ENCODE measurements at regions not wholly inside any gene's neighbourhood (a gene's known extent, or its start where the extent isn't known, plus 50 kb on each side); places are given as distances from the start of the nearest gene placed in this dataset.

- Histone ChIP-seq H3K27me3 (replicated peaks) (no peaks in the 10 kb centered on the region), H3K4me3 (ENCODE audit: low read depth, low read length) (no peak overlapping the region), H3K36me3 (replicated peaks) (no peaks in the 10 kb centered on the region), H3K27ac (no peak overlapping the region)
- in situ Hi-C loops (cut with HindIII; ENCODE audit: low pct_ligation_motif_present, low sequenced_read_pairs): no loop called here
- DNase-seq: peak; percentile 30
- no peak for TF ChIP-seq CTCF (IDR thresholded peaks at IDR 0.05; ENCODE audit: low read depth, low read length, missing control alignments)
Observed at GRCh38 chr9:97768746-97769145, 71.6 kb upstream of the XPA start.

- DNase-seq: no peak
- in situ Hi-C loops (cut with HindIII; ENCODE audit: low pct_ligation_motif_present, low sequenced_read_pairs): no loop called here
- H3K27ac ChIP-seq: no peak overlapping the region
- TF ChIP-seq CTCF (IDR thresholded peaks at IDR 0.05; ENCODE audit: low read depth, low read length, missing control alignments): no peak
- H3K4me3 ChIP-seq (ENCODE audit: low read depth, low read length): no peak overlapping the region
- no peaks in the 10 kb centered on the region for H3K27me3 ChIP-seq (replicated peaks)
- no peaks in the 10 kb centered on the region for H3K36me3 ChIP-seq (replicated peaks)
Observed at GRCh38 chr9:97769208-97769607, 72.1 kb upstream of the XPA start.

GRCh38 chr9:97770808-97771372 is 73.8 kb upstream of the XPA start:
- DNase-seq: no peak
- Histone ChIP-seq H3K27ac (no peak overlapping the region), H3K4me3 (ENCODE audit: low read depth, low read length) (no peak overlapping the region), H3K36me3 (replicated peaks) (no peaks in the 10 kb centered on the region), H3K27me3 (replicated peaks) (no peaks in the 10 kb centered on the region)
- TF ChIP-seq CTCF (IDR thresholded peaks at IDR 0.05; ENCODE audit: low read depth, low read length, missing control alignments): no peak
- in situ Hi-C loops (cut with HindIII; ENCODE audit: low pct_ligation_motif_present, low sequenced_read_pairs): no loop called here

GRCh38 chr9:97771641-97772040 is 74.5 kb upstream of the XPA start:
- Histone ChIP-seq H3K4me3 (ENCODE audit: low read depth, low read length) (no peak overlapping the region), H3K27me3 (replicated peaks) (no peaks in the 10 kb centered on the region), H3K27ac (no peak overlapping the region), H3K36me3 (replicated peaks) (no peaks in the 10 kb centered on the region)
- in situ Hi-C loops (cut with HindIII; ENCODE audit: low pct_ligation_motif_present, low sequenced_read_pairs): no loop called here
- no peak for DNase-seq
- no peak for TF ChIP-seq CTCF (IDR thresholded peaks at IDR 0.05; ENCODE audit: low read depth, low read length, missing control alignments)

- no peak for TF ChIP-seq CTCF (IDR thresholded peaks at IDR 0.05; ENCODE audit: low read depth, low read length, missing control alignments)
- in situ Hi-C loops (cut with HindIII; ENCODE audit: low pct_ligation_motif_present, low sequenced_read_pairs): no loop called here
- Histone ChIP-seq H3K27ac (no peak overlapping the region), H3K36me3 (replicated peaks) (no peaks in the 10 kb centered on the region), H3K27me3 (replicated peaks) (no peaks in the 10 kb centered on the region), H3K4me3 (ENCODE audit: low read depth, low read length) (no peak overlapping the region)
- DNase-seq: no peak
Observed at GRCh38 chr9:97772145-97772544, 75.0 kb upstream of the XPA start.

- Histone ChIP-seq H3K27me3 (replicated peaks) (no peaks in the 10 kb centered on the region), H3K4me3 (ENCODE audit: low read depth, low read length) (no peak overlapping the region), H3K27ac (no peak overlapping the region), H3K36me3 (replicated peaks) (no peaks in the 10 kb centered on the region)
- in situ Hi-C loops (cut with HindIII; ENCODE audit: low pct_ligation_motif_present, low sequenced_read_pairs): no loop called here
- DNase-seq: no peak
- TF ChIP-seq CTCF (IDR thresholded peaks at IDR 0.05; ENCODE audit: low read depth, low read length, missing control alignments): no peak
Observed at GRCh38 chr9:97773091-97773490, 76.0 kb upstream of the XPA start.

Measured in brain microvascular endothelial cell (primary cell).